Stimulated activated CD4-positive, alpha-beta T cell treated with anti-CD3 and anti-CD28 coated beads, Interleukin-12 subunit alpha, Interleukin-12 subunit beta, amount 100 ng/mL, for 4 hours (primary cell): ENCODE measurements at regions not wholly inside any gene's neighbourhood (a gene's known extent, or its start where the extent isn't known, plus 50 kb on each side); places are given as distances from the start of the nearest gene placed in this dataset.

ENCODE experiments used
- DNase-seq: peaks from one replicate; pipeline ENCODE4 v3.0.0-alpha.2; 2020

DNA sequence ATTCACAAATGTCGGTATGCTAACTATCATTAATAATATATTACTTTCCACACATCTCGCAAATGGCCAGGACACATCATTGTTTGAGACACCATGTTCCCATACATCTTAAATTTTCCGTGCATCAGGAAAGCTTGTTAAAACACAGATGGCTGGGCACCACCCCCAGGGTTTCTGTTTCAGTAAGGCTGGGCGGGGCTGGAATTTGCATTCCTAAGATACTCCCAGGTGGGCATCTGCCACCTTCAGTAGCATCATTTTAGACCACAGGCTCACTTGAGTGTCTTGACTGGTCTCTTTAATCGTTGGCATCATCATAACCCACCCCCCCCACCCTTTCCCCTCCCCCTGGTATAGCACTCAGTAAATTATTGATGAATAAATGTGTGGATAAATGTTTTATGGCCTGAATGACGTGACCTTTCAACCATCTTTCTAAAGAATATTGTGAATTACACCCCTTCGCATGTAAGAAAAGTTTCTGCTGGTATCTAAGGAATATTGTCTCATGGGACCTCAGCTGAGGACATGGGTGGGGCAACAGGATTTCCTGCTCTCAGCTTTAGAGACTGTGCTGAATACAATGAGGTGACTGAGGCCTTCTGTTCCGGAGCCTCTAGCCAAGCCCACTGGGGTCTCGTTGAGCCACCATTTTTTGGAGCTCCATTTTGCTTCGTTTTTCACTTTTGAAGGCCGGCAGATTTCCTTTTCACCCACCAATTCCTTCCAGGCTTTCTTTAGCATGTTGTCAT lies 124.1 kb upstream of the NEDD9 start:
- DNase-seq = no peak

DNA sequence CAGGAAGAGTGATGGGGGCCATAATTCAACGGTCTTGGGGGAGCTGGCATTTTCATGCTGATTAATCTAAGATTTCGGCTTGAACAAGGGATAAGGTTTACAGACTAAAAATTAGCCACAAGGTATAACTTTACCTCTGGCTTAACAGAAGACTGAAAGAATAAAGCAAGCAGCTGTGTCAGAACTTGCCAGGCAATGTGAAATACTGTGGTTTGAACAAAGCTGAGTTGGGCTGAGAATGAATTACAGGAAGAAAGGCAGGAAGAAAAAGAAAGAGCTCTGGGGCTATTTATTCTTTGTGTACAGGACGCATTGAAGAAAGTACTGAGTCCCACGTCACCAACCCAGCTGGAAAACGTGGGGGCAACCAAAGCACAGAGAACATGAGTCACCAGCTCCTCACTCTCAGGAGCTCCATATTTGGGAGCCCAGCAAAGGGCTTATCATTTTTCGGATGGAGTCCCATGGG lies 121.5 kb upstream of the NEDD9 start:
- DNase-seq = peak; percentile 66

DNA sequence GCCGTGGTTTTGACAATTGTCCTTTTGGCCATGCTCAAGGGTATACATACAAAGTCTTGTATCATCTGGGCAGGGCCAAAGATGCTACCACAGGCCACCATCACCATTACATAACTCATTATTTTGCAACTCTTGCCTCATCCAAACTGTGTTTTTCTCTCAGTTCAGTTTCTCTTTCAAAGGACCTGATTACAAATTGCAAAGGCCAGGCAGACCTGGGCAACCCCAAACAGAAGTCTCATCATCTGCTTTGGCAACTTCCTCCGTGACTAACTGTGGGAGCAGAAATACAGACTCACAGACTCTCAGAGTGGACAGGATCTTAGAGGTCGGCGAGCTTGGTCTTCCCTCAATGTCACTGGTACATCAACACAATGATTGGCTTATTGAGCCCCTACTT lies 117.8 kb upstream of the NEDD9 start:
- no peak for DNase-seq

DNA sequence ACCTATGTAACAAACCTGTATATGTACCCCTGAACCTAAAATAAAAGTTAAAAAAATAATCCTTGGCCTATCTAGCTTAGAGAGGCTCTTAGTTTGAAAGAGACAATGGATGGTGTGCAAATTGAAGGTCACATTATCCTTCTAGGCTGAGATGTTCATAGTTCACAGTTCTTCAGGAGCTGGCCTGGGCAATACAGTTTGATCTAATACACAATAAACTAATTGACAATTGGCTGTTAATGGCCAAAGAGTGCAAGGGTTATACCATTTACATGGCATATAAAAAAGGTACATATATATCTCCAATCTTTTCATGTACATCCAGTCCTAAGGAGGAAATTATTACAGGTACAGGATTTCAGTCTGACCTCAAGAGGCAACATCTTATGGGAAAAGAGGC lies 117.4 kb upstream of the NEDD9 start:
- no peak for DNase-seq

GRCh38 chr6:11346516-11346915 lies 114.0 kb upstream of the NEDD9 start:
- no peak for DNase-seq

GRCh38 chr6:11345536-11345935 lies 113.1 kb upstream of the NEDD9 start:
- no peak for DNase-seq

- no peak for DNase-seq
These were observed 111.7 kb upstream of the NEDD9 start for GRCh38 chr6:11343963-11344723.

DNA sequence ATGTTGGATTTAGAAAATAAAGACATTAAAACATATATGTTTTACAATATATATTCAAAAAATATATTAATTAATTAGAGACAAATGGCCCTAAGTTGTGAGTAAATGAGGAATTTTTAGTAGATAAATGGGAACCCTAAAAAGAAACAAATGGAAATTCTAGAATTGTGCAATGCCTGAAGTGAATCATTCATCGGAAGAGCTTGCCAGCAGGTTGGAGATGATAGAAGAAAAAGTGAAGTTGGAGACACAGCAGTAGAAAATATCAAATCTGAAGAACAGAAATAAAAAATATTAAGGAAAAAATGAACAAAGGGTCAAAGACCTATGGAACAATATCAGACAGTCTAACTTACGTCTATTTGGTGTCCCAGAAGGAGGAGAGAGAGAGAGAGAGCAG lies 109.4 kb upstream of the NEDD9 start:
- DNase-seq = no peak

DNA sequence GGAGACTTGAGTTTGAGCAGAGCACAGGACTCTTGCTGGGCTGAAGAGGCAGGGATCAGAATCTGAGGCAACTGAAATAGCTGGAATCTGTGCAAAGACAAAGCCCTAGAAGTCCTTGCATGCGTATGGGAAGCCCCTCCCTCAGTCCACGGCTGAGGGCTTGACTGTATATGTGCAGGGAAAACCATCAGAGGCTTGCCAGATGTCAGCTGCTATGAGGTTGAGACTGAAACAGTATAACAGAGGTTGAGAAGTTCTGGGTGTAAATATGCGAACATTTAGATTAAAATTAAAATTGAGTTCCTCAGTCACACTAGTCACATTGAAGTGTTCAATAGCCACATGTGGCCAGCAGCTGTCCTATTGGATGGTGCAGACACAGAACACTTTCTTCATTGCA lies 108.8 kb upstream of the NEDD9 start:
- DNase-seq = no peak

DNA sequence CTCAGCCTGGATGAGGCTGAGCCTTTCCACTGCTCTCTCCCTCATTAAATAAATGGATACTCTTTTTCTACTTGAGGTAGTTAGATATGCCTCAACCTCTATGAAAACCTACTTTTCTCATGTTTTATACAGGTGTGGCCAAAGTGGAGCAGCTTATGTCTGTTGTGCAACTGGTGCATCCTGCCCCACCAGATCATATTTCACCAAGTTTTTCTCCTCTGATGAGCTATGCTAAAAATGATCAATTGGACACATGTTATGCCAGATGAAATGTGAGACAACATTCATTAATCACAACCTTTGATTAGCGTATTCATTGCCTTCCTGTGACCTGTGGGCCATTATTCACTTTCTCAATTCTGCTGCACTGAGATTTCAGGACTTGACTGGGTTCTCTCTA lies 106.9 kb upstream of the NEDD9 start:
- DNase-seq = no peak

GRCh38 chr6:11337306-11337705 lies 104.8 kb upstream of the NEDD9 start:
- DNase-seq = no peak

DNA sequence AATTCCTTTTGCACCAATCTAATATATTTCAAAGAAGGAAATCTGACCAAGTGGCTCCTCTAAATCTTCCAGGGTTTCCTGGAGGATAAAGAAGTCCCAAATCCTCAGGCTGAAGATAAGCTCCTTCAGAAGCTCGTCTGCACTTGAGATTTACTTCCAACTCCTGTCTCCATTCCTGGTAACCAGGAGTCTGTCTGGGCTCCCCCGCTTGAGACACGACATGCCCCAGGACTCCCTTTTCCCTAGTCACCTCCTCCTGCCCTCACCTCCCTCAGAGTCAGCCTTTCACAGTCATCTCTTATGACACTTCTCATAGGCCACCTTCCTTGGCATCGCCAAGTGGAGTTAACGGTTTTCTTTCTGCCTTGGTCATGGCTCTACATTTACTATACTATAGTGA lies 103.4 kb upstream of the NEDD9 start:
- DNase-seq = no peak

GRCh38 chr6:11333132-11333849 lies 100.8 kb upstream of the NEDD9 start:
- no peak for DNase-seq

GRCh38 chr6:11332463-11332862 lies 100.0 kb upstream of the NEDD9 start:
- DNase-seq = no peak

DNA sequence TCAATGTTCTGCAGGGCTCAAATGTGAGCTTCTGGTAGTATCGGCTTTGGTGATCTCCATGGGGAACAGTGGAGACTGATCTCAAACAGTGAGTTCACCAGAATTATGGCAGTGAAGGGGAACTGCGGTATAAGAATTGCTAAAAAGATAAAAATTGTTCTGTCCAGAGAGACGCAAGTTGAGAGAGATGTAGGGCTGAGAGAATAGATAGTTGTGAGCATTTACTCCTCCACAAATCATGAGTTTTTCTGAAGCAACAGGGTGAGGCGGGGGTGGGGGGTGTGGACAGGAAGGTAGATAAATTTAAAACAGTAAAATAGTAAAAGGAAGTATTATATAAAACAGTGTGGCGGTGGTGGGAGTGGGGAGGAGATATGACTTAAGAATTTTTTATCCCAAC lies 98.6 kb upstream of the NEDD9 start:
- no peak for DNase-seq

- DNase-seq = no peak
These were observed 97.9 kb upstream of the NEDD9 start for GRCh38 chr6:11330413-11330760.

DNA sequence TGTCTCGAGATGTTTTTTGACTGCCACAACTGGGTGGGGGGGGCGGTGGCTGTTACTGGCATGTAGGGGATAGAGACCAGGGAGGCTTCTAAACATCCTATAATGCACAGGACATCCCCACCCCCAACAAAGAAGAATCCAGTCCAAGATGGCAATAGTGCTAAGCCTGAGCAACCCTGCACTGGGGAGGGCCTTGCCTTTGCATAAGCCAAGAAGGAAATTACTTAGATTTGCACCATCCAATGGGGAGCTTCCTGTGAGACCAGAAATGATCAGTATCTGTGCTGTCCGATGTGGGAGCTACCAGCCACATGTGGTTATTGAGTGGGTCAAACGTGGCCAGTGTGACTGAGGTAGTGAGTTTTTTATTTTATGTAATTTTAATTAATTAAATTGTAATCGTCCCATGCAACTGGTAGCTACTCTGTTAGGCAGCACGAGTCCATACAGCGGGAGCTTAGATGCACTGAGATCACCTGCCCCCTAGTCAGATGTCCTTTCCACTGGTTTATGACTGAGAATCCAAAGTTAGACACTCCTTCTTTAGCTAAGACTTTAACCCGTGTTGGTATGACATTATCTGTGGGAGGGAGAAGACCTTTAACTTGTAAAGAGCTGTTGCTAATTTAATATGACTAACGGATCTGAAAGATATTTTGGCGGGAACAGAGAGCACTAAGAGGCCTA lies 97.4 kb upstream of the NEDD9 start:
- DNase-seq = no peak

DNA sequence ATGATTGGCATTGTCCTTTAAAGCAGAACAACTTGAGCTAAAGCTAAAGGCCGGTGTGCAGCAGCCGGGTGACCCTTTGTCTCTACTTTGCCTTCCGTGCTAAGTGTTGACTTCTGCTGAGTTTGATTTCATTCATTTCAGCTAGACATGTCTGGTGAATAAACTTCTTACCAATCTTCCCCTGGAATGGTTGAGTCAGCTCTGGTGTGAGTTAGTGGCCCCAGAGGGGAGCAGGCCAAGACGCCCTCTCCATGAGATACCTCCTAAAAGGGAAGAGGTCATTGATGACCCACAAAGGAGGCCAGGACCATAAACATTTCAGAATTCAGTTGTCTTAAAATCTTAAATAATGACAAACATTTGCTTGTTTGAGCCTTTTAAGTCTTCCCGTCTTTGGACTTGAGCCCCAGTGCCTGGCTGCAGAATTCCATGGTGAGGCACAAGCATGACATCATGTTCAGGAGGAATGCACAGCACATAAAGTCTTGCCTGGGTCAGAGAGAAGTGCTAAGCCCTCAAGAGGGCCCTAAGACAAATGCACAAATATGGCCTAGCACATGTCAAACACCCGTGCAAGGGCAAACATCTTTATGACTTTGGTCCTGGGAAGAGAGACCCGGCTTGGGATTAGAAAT lies 96.3 kb upstream of the NEDD9 start:
- DNase-seq = no peak

DNA sequence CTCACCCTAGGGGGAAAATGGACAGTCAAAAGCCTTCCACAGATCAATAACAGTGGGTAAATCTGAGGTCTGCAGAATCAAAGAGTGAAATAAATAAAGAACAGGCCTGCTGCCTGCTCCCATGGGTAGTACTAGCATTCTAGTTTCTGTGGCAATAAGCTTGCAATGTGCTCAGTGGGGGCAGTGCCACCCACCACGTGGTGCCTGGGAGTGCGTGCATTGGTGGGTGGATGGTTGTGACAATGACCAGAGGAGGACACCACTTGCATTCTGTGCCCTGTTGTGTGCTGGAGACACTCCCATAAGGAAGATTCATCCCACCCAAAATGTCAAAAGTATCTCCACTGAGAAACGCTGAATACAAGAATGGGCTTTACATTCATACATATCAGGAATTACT lies 95.5 kb upstream of the NEDD9 start:
- no peak for DNase-seq

- no peak for DNase-seq
These were observed 93.6 kb upstream of the NEDD9 start for GRCh38 chr6:11326116-11326515.

GRCh38 chr6:11324453-11325015 lies 92.1 kb upstream of the NEDD9 start:
- peak; percentile 30 for DNase-seq

DNA sequence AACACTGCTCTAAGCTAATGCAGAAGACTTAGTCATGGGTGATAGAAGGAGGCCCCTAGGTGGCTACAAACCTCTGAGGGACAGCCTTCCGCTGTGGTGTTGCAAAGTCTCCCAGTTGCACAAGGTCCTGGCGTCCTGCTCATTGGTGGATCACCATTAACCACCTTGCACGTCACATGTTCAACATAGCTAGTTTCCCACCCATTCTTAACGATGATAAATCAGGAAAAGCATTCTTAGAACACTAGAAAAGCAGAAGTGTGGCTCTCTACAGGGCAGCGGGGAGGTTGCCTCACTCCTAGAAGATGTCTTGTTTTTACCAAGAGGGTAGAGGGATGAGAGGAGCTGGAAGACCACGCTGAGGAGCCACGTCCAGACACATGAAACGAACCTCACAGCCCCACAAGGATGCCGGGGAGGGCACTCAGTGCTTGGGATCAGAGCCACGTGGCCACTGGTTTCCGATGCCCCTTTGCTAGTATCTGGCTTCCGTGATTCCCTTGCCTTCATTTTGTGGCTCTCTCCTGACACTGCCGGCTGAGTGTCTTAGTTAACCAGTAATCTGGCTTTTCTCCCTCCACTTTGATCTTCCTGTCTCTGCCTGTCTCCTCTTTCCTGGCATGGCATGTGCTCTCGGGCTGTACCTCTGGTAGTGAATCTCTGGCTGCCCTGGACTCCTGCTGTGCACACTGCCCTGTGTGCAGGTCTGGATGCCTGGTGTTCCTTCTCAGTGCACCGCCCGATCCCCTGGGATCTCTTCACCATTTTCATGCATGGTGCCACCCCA lies 91.4 kb upstream of the NEDD9 start:
- DNase-seq = no peak
